Gastrocnemius medialis (tissue), 4 donors: ENCODE measurements at regions not wholly inside any gene's neighbourhood (a gene's known extent, or its start where the extent isn't known, plus 50 kb on each side); places are given as distances from the start of the nearest gene placed in this dataset.

Source experiments
- POLR2A ChIP-seq, 2 donors: fragments of 450-650 bp; IDR thresholded peaks; one replicate each; pipeline ENCODE4 v1.6.1; 2017; ENCODE audit warnings: antibody characterized with exemption in 2 of 2, mild to moderate bottlenecking in 2 of 2, moderate library complexity in 2 of 2
- TF ChIP-seq, protein P1 (sequence below), 5 experiments: fragments of 450-650 bp in 3 of 5; fragments of 200-600 bp in 2 of 5; sonication (generic) in 2 of 5; IDR thresholded peaks in 4 of 5; conservative IDR thresholded peaks in 1 of 5; 1 replicate in 4 of 5; 2 replicates in 1 of 5; pipeline ENCODE4 v1.5.1; 2016 to 2019; ENCODE audit warnings: antibody characterized with exemption in 5 of 5, mild to moderate bottlenecking in 3 of 5, moderate library complexity in 3 of 5

DNA sequence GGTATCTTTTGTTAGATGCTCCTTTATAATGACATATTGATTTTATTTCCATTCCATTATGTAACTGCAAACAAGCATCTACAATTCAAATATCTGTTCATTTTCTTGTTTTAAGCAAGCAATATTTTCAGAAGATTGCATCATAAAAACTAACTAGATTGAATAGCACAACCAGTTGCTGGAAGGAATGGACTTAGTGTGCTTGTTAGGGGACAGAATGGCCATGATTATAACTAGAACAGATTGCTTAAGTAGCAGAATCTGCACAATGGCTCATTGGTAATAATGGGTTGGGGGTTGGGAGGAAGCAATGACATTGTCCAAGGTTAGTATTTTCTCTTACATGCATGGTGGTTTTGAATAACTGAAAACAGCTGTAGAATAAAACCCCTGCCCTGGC lies 939.5 kb downstream of the SLC16A7 start:
- TF ChIP-seq, protein P1, sequence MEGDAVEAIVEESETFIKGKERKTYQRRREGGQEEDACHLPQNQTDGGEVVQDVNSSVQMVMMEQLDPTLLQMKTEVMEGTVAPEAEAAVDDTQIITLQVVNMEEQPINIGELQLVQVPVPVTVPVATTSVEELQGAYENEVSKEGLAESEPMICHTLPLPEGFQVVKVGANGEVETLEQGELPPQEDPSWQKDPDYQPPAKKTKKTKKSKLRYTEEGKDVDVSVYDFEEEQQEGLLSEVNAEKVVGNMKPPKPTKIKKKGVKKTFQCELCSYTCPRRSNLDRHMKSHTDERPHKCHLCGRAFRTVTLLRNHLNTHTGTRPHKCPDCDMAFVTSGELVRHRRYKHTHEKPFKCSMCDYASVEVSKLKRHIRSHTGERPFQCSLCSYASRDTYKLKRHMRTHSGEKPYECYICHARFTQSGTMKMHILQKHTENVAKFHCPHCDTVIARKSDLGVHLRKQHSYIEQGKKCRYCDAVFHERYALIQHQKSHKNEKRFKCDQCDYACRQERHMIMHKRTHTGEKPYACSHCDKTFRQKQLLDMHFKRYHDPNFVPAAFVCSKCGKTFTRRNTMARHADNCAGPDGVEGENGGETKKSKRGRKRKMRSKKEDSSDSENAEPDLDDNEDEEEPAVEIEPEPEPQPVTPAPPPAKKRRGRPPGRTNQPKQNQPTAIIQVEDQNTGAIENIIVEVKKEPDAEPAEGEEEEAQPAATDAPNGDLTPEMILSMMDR (IDR thresholded peaks at IDR 0.05 in 4 of 5, conservative IDR thresholded peaks at IDR 0.05 in 1 of 5) = no peak
- no peak for TF ChIP-seq POLR2A (IDR thresholded peaks at IDR 0.05)
